ENCODE measurements at regions not wholly inside any gene's neighbourhood (a gene's known extent, or its start where the extent isn't known, plus 50 kb on each side); places are given as distances from the start of the nearest gene placed in this dataset.
"Not testable (repeated sequence)": the region's sequence is repeated elsewhere in the genome, so short reads cannot be mapped to it uniquely, and the experiment has no call there.

GRCh38 chr21:32082466-32082865 lies 196.4 kb downstream of the MIS18A start:
- no peak for ATAC-seq
- no peaks in the 10 kb centered on the region for H3K9me3 Mint-ChIP-seq
- H3K4me3 Mint-ChIP-seq = no peak overlapping the region
- intact Hi-C loops (cut with micrococcal nuclease) = no loop called here
- Histone ChIP-seq H3K27ac (ENCODE audit: low read length) (no peak overlapping the region), H3K9me3 (ENCODE audit: control insufficient read depth, insufficient read depth, low read length) (no peaks in the 10 kb centered on the region), H3K27me3 (ENCODE audit: control insufficient read depth, insufficient read depth, low read length) (no peaks in the 10 kb centered on the region), H3K4me3 (ENCODE audit: low read length) (no peak overlapping the region), H3K4me1 (ENCODE audit: control insufficient read depth, insufficient read depth, low read length) (no peaks in the 10 kb centered on the region), H3K36me3 (ENCODE audit: control insufficient read depth, insufficient read depth, low read length) (no peaks in the 10 kb centered on the region)
- no peak for TF ChIP-seq CTCF (IDR thresholded peaks at IDR 0.05)
- H3K27me3 Mint-ChIP-seq (ENCODE audit: low read depth in 2 of 2) = peaks cover under 1 to 3% of the 10 kb centered on the region in 2 donors
- DNase-seq = no peak
- no peak overlapping the region for H3K27ac Mint-ChIP-seq
- H3K36me3 Mint-ChIP-seq = no peaks in the 10 kb centered on the region
- H3K4me1 Mint-ChIP-seq = no peaks in the 10 kb centered on the region
- WGBS (ENCODE audit: insufficient coverage) = 84% methylated on average over 3 of the region's 5 CpGs

GRCh38 chr21:32073593-32073992 lies 200.8 kb downstream of the HUNK start:
- Mint-ChIP-seq H3K4me3 (no peak overlapping the region), H3K27me3 (ENCODE audit: low read depth in 2 of 2) (peaks cover 5 to 14% of the 10 kb centered on the region in 2 donors), H3K36me3 (no peaks in the 10 kb centered on the region), H3K4me1 (no peaks in the 10 kb centered on the region), H3K27ac (no peak overlapping the region), H3K9me3 (no peaks in the 10 kb centered on the region)
- Histone ChIP-seq H3K9me3 (ENCODE audit: control insufficient read depth, insufficient read depth, low read length) (no peaks in the 10 kb centered on the region), H3K36me3 (ENCODE audit: control insufficient read depth, insufficient read depth, low read length) (no peaks in the 10 kb centered on the region), H3K27me3 (ENCODE audit: control insufficient read depth, insufficient read depth, low read length) (no peaks in the 10 kb centered on the region), H3K27ac (ENCODE audit: low read length) (no peak overlapping the region), H3K4me1 (ENCODE audit: control insufficient read depth, insufficient read depth, low read length) (no peaks in the 10 kb centered on the region), H3K4me3 (ENCODE audit: low read length) (no peak overlapping the region)
- WGBS (ENCODE audit: insufficient coverage) = 80% methylated on average over 6 of the region's 6 CpGs
- TF ChIP-seq CTCF (IDR thresholded peaks at IDR 0.05) = no peak
- DNase-seq (no peak), ATAC-seq (no peak)
- intact Hi-C loops (cut with micrococcal nuclease) = no loop called here

DNA sequence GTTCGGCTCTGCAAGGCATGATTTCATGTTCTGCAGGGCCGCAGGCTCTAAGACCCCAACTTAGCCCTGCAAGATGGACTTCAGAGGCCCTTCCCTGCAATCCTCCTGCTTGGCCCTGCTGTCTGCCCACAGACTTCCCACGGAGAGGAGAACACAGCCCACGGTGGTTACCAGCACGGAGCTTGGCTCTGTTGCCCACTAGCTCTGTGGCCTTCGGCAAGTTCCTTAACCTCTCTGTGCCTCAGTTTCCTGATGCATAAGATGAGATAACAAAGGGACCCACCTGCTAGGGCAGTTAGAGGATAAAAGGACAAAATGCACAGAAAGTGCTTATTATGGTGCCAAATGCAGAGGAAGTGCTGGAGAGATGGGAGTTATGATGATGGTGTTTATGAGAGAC lies 200.4 kb downstream of the HUNK start:
- intact Hi-C loops (cut with micrococcal nuclease) = no loop called here
- no peak overlapping the region for H3K4me3 ChIP-seq (ENCODE audit: low read length)
- Mint-ChIP-seq H3K27me3 (ENCODE audit: low read depth in 2 of 2) (peaks cover 5 to 14% of the 10 kb centered on the region in 2 donors), H3K36me3 (no peaks in the 10 kb centered on the region), H3K4me1 (no peaks in the 10 kb centered on the region), H3K9me3 (no peaks in the 10 kb centered on the region), H3K4me3 (no peak overlapping the region), H3K27ac (no peak overlapping the region)
- H3K27me3 ChIP-seq (ENCODE audit: control insufficient read depth, insufficient read depth, low read length) = no peaks in the 10 kb centered on the region
- no peak overlapping the region for H3K27ac ChIP-seq (ENCODE audit: low read length)
- H3K9me3 ChIP-seq (ENCODE audit: control insufficient read depth, insufficient read depth, low read length) = no peaks in the 10 kb centered on the region
- no peaks in the 10 kb centered on the region for H3K4me1 ChIP-seq (ENCODE audit: control insufficient read depth, insufficient read depth, low read length)
- ATAC-seq = no peak
- 90% methylated on average over 6 of the region's 6 CpGs for WGBS (ENCODE audit: insufficient coverage)
- no peaks in the 10 kb centered on the region for H3K36me3 ChIP-seq (ENCODE audit: control insufficient read depth, insufficient read depth, low read length)
- no peak for DNase-seq
- no peak for TF ChIP-seq CTCF (IDR thresholded peaks at IDR 0.05)

DNA sequence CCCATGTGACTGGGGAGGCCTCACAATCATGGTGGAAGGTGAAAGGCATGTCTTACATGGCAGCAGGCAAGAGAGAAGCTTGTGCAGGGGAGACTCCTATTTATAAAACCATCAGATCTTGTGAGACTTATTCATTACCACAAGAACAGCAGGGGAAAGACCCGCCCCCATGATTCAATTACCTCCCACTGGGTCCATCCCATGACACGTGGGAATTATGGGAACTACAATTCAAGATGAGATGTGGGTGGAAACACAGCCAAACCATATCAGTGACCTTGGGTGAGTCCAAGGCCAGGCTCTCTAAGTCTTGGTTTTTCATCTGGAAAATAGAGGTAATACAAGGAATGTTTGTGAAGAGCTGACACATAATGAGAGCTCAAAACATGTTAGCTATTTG lies 198.8 kb downstream of the HUNK start:
- H3K4me3 ChIP-seq (ENCODE audit: low read length); H3K27me3 Mint-ChIP-seq (ENCODE audit: low read depth in 2 of 2); H3K4me3 Mint-ChIP-seq; H3K27ac ChIP-seq (ENCODE audit: low read length); H3K36me3 ChIP-seq (ENCODE audit: control insufficient read depth, insufficient read depth, low read length); intact Hi-C loops (cut with micrococcal nuclease); ATAC-seq; H3K4me1 ChIP-seq (ENCODE audit: control insufficient read depth, insufficient read depth, low read length); H3K27me3 ChIP-seq (ENCODE audit: control insufficient read depth, insufficient read depth, low read length); H3K36me3 Mint-ChIP-seq; DNase-seq; H3K9me3 Mint-ChIP-seq; H3K9me3 ChIP-seq (ENCODE audit: control insufficient read depth, insufficient read depth, low read length); H3K27ac Mint-ChIP-seq; H3K4me1 Mint-ChIP-seq: not testable (repeated sequence)
- WGBS (ENCODE audit: insufficient coverage) = 100% methylated on average over 1 of the region's 2 CpGs

All from natural killer cell (primary cell).